ENCODE measurements at regions not wholly inside any gene's neighbourhood (a gene's known extent, or its start where the extent isn't known, plus 50 kb on each side); places are given as distances from the start of the nearest gene placed in this dataset.

DNA sequence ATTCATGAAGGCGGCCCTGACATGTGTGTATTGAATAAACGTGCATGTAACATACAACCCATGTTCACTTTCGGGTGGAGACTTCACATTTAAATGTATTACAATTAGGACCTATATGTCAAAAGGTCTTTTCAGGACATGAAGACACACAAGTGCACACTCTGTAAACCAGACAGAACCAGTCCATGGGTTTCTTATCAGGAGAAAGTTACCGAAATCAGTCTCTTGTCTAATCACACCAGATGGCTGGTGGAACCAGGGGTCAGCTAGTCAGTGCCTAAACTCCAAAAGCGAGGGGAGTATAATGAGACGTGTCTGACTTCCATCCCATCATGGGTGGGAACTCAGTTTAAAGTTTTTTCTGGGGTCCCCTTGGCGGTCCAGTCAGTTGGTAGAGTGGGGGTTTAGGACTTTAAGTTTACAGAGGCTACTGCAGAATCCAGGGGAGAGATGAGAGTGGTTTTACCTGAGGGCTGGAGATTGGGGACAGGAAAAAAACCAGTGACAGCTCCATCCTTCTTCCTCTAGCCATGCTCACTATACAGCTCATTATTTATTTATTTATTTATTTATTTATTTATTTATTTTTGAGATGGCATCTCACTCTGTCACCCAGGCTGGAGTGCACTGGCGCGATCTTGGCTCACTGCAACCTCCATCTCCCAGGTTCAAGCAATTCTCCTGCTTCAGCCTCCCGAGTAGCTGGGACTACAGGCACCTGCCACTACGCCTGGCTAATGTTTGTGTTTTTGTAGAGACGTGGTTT lies 251.3 kb upstream of the LYZL1 start:
- TF ChIP-seq SMARCA5 (IDR thresholded peaks at IDR 0.05), result no peak
- FAIRE-seq, result no peak
- RAD21 ChIA-PET (ENCODE audit: unreplicated experiment), result no interaction called here
- 34% methylated on average over 12 of the region's 12 CpGs for WGBS (ENCODE audit: insufficient coverage, insufficient replicate concordance, low lambda C conversion rate, missing lambda C conversion rate)
- no peak for ATAC-seq
- intact Hi-C loops (cut with micrococcal nuclease; ENCODE audit: unreplicated experiment), result no loop called here
- Histone ChIP-seq H3K79me2 (ENCODE audit: control insufficient read depth, insufficient read depth, low read length) (no peaks in the 10 kb centered on the region), H3K9ac (ENCODE audit: control insufficient read depth, insufficient read depth, low read length) (no peak overlapping the region), H4K20me1 (ENCODE audit: control insufficient read depth, insufficient read depth) (no peaks in the 10 kb centered on the region), H3K36me3 (ENCODE audit: control insufficient read depth in 2 of 2, insufficient read depth in 2 of 2, low read length in 1 of 2) (no peaks in the 10 kb centered on the region), H3K27ac (ENCODE audit: control insufficient read depth, insufficient read depth) (no peak overlapping the region), H3K9me3 (replicated peaks; ENCODE audit: control insufficient read depth, insufficient read depth, low read length) (no peaks in the 10 kb centered on the region), H3K4me2 (ENCODE audit: control insufficient read depth, insufficient read depth) (no peak overlapping the region), H3K27me3 (replicated peaks in 1 of 2; ENCODE audit: control insufficient read depth in 2 of 2, insufficient read depth in 2 of 2, low read length in 1 of 2) (no peaks in the 10 kb centered on the region), H3K4me1 (ENCODE audit: control insufficient read depth, insufficient read depth, low read length) (peaks cover 3% of the 10 kb centered on the region; the same call in 1 of the 2 replicates), H2AFZ (ENCODE audit: control insufficient read depth, low read depth, low read length) (no peak overlapping the region), H3K4me3 (no peak overlapping the region)
- DNase-seq (ENCODE audit: low read depth, low spot score), result no peak
- SMC1A ChIA-PET (ENCODE audit: uncharacterized antibody, unreplicated experiment), result no interaction called here
- no TSS peak for BruUV-seq (replicated peaks)
- CTCF ChIA-PET, result no interaction called here
- in situ Hi-C loops (cut with MboI), result no loop called here
- POLR2A ChIA-PET, result no interaction called here

DNA sequence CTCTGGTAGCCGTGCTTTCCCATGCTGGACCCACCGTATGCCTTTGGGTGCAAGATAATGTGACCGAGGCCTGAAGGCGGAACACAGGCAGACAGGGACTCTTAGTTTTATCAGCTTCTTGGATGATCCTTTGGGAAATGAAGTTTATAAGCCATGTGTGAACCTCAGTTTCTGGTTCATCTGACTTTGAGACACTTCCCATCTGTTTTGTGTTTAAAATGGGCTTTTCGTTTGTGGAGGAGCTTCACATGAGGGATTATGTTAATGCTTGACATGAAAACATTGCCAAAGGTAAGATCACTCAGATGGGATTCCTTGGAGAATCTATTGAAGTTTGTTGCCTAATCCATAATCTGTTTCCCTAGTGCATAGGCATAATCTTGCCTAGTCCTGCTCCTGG lies 249.8 kb upstream of the LYZL1 start:
- ChIA-PET RAD21 (ENCODE audit: unreplicated experiment) (no interaction called here), SMC1A (ENCODE audit: uncharacterized antibody, unreplicated experiment) (no interaction called here), CTCF (no interaction called here), POLR2A (no interaction called here)
- 43% methylated on average over 5 of the region's 5 CpGs for WGBS (ENCODE audit: insufficient coverage, insufficient replicate concordance, low lambda C conversion rate, missing lambda C conversion rate)
- no peak overlapping the region for H3K4me2 ChIP-seq (ENCODE audit: control insufficient read depth, insufficient read depth)
- no peak for ATAC-seq
- in situ Hi-C loops (cut with MboI), result no loop called here
- no peak for FAIRE-seq
- no peaks in the 10 kb centered on the region for H3K27me3 ChIP-seq (replicated peaks in 1 of 2; ENCODE audit: control insufficient read depth in 2 of 2, insufficient read depth in 2 of 2, low read length in 1 of 2)
- no TSS peak for BruUV-seq (replicated peaks)
- intact Hi-C loops (cut with micrococcal nuclease; ENCODE audit: unreplicated experiment), result no loop called here
- no peaks in the 10 kb centered on the region for H3K9me3 ChIP-seq (replicated peaks; ENCODE audit: control insufficient read depth, insufficient read depth, low read length)
- no peaks in the 10 kb centered on the region for H4K20me1 ChIP-seq (ENCODE audit: control insufficient read depth, insufficient read depth)
- H3K4me3 ChIP-seq, result no peak overlapping the region
- DNase-seq (ENCODE audit: low read depth, low spot score), result no peak
- H3K36me3 ChIP-seq (ENCODE audit: control insufficient read depth in 2 of 2, insufficient read depth in 2 of 2, low read length in 1 of 2), result no peaks in the 10 kb centered on the region
- H3K4me1 ChIP-seq (ENCODE audit: control insufficient read depth, insufficient read depth, low read length), result no peaks in the 10 kb centered on the region
- no peak overlapping the region for H3K9ac ChIP-seq (ENCODE audit: control insufficient read depth, insufficient read depth, low read length)
- H3K27ac ChIP-seq (ENCODE audit: control insufficient read depth, insufficient read depth), result no peak overlapping the region
- no peak overlapping the region for H2AFZ ChIP-seq (ENCODE audit: control insufficient read depth, low read depth, low read length)
- H3K79me2 ChIP-seq (ENCODE audit: control insufficient read depth, insufficient read depth, low read length), result no peaks in the 10 kb centered on the region
- TF ChIP-seq WRNIP1 (IDR thresholded peaks at IDR 0.05; ENCODE audit: borderline replicate concordance, low read depth, low read length), result no peak
- no peak for TF ChIP-seq NR2F1 (conservative IDR thresholded peaks at IDR 0.05)
- TF ChIP-seq, protein P1, sequence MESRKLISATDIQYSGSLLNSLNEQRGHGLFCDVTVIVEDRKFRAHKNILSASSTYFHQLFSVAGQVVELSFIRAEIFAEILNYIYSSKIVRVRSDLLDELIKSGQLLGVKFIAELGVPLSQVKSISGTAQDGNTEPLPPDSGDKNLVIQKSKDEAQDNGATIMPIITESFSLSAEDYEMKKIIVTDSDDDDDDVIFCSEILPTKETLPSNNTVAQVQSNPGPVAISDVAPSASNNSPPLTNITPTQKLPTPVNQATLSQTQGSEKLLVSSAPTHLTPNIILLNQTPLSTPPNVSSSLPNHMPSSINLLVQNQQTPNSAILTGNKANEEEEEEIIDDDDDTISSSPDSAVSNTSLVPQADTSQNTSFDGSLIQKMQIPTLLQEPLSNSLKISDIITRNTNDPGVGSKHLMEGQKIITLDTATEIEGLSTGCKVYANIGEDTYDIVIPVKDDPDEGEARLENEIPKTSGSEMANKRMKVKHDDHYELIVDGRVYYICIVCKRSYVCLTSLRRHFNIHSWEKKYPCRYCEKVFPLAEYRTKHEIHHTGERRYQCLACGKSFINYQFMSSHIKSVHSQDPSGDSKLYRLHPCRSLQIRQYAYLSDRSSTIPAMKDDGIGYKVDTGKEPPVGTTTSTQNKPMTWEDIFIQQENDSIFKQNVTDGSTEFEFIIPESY (IDR thresholded peaks at IDR 0.05), result no peak
- TF ChIP-seq, protein P2, sequence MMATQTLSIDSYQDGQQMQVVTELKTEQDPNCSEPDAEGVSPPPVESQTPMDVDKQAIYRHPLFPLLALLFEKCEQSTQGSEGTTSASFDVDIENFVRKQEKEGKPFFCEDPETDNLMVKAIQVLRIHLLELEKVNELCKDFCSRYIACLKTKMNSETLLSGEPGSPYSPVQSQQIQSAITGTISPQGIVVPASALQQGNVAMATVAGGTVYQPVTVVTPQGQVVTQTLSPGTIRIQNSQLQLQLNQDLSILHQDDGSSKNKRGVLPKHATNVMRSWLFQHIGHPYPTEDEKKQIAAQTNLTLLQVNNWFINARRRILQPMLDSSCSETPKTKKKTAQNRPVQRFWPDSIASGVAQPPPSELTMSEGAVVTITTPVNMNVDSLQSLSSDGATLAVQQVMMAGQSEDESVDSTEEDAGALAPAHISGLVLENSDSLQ (IDR thresholded peaks at IDR 0.05), result no peak
- no peak for TF ChIP-seq CBX5 (IDR thresholded peaks at IDR 0.05; ENCODE audit: low read depth)
- TF ChIP-seq, protein P3, sequence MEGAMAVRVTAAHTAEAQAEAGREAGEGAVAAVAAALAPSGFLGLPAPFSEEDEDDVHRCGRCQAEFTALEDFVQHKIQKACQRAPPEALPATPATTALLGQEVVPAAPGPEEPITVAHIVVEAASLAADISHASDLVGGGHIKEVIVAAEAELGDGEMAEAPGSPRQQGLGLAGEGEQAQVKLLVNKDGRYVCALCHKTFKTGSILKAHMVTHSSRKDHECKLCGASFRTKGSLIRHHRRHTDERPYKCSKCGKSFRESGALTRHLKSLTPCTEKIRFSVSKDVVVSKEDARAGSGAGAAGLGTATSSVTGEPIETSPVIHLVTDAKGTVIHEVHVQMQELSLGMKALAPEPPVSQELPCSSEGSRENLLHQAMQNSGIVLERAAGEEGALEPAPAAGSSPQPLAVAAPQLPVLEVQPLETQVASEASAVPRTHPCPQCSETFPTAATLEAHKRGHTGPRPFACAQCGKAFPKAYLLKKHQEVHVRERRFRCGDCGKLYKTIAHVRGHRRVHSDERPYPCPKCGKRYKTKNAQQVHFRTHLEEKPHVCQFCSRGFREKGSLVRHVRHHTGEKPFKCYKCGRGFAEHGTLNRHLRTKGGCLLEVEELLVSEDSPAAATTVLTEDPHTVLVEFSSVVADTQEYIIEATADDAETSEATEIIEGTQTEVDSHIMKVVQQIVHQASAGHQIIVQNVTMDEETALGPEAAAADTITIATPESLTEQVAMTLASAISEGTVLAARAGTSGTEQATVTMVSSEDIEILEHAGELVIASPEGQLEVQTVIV (IDR thresholded peaks at IDR 0.05; ENCODE audit: borderline replicate concordance, partially characterized antibody), result no peak
- no peak for TF ChIP-seq SRF (IDR thresholded peaks at IDR 0.05; ENCODE audit: low read depth in 2 of 2, low read length in 2 of 2)

Data from GM12878 (cell line).